ENCODE measurements at regions not wholly inside any gene's neighbourhood (a gene's known extent, or its start where the extent isn't known, plus 50 kb on each side); places are given as distances from the start of the nearest gene placed in this dataset.

GRCh38 chr5:113735751-113736150 is 222.3 kb downstream of the YTHDC2 start:
- TF ChIP-seq POLR2A (IDR thresholded peaks at IDR 0.05) = no peak
- no peak for TF ChIP-seq CTCF (IDR thresholded peaks at IDR 0.05)
